Fibroblast of mammary gland (primary cell): ENCODE measurements at regions not wholly inside any gene's neighbourhood (a gene's known extent, or its start where the extent isn't known, plus 50 kb on each side); places are given as distances from the start of the nearest gene placed in this dataset.

ENCODE experiments used
- DNase-seq: peaks from one replicate; pipeline ENCODE4 v3.0.0-alpha.2; 2010; ENCODE audit warnings: low read depth
- H3K4me3 ChIP-seq: 2 replicates; pipeline ENCODE4 v1.5.1; 2011; ENCODE audit warnings: low read depth, mild to moderate bottlenecking, low read length, moderate library complexity; ENCODE audit not compliant: control insufficient read depth
- TF ChIP-seq, protein P1 (sequence below): conservative IDR thresholded peaks from 2 replicates; pipeline ENCODE4 v1.5.1; 2011; ENCODE audit warnings: low read depth, low read length, inconsistent platforms; ENCODE audit not compliant: control insufficient read depth, insufficient read depth

DNA sequence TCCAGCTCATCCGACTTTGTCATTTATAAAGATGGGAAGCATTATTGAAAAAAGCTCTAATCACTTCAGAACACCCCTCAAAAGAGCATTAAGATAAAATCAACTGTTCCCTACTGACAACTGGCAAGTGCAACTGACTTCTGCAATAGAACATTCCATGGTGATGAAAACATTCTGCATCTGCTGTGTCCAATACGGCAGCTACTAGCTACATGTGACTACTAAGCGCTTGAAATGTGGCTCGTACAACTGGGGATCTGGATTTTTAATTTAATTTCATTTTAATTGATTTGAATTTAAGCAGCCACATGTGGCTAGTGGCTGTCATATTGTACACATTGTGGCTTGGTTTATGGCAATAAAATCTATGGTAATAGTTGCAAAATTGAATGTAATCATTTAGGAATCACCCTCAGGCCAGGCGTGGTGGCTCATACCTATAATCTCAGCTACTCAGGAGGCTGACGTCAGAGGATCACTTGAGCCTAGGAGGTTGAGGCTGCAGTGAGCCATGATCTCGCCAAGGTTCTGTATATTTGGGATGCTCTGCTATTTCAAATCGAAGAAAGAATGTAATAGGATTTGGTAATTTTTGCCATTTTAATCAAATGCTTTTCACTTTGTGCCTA lies 390.3 kb downstream of the GABRB3 start:
- DNase-seq = no peak
- no peak overlapping the region for H3K4me3 ChIP-seq
- TF ChIP-seq, protein P1, sequence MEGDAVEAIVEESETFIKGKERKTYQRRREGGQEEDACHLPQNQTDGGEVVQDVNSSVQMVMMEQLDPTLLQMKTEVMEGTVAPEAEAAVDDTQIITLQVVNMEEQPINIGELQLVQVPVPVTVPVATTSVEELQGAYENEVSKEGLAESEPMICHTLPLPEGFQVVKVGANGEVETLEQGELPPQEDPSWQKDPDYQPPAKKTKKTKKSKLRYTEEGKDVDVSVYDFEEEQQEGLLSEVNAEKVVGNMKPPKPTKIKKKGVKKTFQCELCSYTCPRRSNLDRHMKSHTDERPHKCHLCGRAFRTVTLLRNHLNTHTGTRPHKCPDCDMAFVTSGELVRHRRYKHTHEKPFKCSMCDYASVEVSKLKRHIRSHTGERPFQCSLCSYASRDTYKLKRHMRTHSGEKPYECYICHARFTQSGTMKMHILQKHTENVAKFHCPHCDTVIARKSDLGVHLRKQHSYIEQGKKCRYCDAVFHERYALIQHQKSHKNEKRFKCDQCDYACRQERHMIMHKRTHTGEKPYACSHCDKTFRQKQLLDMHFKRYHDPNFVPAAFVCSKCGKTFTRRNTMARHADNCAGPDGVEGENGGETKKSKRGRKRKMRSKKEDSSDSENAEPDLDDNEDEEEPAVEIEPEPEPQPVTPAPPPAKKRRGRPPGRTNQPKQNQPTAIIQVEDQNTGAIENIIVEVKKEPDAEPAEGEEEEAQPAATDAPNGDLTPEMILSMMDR = no peak

DNA sequence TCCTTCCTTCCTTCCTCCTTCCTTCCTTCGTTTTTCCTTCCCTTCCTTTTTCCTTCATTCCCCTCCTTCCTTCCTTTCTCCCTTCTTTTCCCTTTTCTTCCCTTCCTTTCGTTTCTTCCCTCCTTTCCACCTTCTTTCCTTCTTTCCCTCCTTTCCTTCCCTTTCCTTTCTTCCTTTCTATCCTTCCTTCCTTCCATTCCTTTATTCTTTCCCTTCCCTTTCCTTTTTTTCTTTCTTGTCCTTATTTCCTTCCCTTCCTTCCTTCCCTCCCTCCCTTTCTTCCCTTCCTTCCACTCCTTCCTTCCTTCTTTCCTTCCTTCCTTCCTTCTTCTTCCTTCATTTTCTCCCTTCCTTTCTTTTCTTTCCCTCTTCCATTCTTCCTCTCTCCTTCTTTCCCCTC lies 394.6 kb downstream of the GABRB3 start:
- H3K4me3 ChIP-seq = no peak overlapping the region
- no peak for DNase-seq
- TF ChIP-seq, protein P1 = no peak

DNA sequence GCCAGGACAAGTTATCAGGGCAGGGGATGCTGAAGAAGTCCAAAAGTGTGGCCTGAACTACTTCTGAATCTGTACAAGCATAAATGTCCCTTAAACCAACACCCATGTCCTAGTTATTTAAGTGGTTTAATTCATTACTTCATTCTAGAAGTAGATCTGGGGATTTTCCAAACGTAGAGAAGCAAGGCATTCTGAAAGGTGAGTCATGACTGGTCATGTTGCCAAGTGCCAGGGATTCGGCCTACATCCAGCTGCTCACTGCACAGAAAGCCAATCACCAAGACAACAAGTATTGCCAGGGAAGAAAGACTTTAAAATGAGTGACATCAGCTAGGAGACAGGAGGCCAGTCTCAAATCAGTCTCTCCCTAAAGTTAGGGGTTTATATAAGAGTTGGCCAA lies 396.6 kb downstream of the GABRB3 start:
- TF ChIP-seq, protein P1 = no peak
- no peak overlapping the region for H3K4me3 ChIP-seq
- DNase-seq = peak; percentile 1

DNA sequence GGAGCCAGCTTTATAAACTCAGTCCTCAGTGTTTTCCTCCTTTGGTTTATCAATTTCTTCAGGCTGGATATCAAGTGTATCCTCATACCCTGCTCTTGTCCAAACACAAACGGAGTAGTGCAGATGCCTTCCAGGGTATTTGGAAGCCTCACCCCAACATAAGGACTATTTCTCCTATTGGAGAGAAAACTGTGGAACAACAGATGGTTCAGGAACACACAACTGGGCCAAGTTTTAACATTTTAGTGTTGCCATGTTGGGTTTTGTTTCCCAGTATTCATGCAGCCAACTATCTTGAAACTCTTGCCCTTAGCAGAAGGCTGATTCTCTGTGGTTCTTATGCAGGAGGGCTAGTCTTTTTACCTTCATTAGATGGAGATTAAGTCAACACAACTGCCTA lies 398.1 kb downstream of the GABRB3 start:
- no peak overlapping the region for H3K4me3 ChIP-seq
- no peak for DNase-seq
- TF ChIP-seq, protein P1 = no peak

DNA sequence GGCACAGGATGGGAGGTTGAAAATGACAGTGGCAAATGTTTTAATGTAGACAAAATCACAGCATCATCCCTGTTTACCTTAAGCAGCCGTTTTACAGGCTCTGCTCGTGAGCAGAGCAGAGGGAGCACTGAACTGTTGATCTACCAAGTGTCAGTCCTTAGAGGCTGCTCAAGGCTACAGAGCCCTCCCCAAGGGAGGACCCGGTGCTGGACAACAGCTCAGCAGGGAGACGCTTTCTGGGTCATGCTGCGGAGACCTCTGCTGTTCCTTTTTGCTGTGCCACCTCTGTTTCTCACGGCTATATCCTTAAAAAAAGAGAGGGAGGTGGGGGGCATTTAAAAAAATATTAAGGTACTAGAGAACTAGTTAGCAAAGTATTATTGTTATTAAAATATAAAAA lies 400.2 kb downstream of the GABRB3 start:
- no peak for DNase-seq
- TF ChIP-seq, protein P1 = no peak
- no peak overlapping the region for H3K4me3 ChIP-seq

DNA sequence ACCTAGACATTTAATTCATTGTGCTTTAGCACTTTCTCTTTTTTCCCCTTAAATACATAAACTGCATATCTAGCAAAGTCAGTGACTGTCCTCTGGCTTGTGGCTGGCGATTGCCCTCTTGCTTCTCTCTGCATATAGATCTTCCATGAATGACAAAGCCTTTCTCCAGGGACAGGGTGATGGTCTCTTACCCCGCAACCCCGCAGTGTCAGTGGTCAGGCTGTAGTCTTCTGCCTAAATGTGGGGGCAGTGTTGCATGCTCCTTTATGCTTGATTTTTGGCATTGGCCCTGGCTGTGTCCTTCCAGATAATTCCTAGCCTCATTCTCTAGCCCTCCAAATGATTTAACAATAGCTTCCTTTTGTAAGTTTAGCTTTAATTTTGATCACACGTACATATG lies 407.8 kb downstream of the GABRB3 start:
- TF ChIP-seq, protein P1 = no peak
- H3K4me3 ChIP-seq = no peak overlapping the region
- DNase-seq = no peak

DNA sequence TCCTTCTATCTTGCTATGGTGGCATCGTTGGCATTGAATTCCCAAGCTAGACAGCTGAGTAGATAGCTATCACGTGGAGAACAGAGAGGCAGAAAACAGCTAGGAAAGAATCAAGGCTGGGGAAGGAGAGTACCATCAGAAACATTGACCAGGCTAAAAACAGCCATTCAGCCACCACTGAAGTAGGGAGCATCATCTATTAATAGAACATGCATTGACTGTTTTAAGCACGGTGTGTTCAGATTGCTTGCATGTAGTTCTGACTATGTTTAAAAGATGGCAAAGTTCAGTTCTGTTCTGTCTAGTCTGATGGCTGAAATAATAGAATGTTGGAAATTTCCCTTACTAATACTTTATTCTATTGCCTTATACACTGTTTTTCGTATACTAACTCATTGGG lies 413.0 kb downstream of the GABRB3 start:
- no peak for DNase-seq
- no peak overlapping the region for H3K4me3 ChIP-seq
- TF ChIP-seq, protein P1 = no peak
